Neutrophil (primary cell): ENCODE measurements at regions not wholly inside any gene's neighbourhood (a gene's known extent, or its start where the extent isn't known, plus 50 kb on each side); places are given as distances from the start of the nearest gene placed in this dataset.

Source experiments
- H3K27ac ChIP-seq: fragments of 200-600 bp; sonication (generic); 2 replicates; pipeline ENCODE4 v1.5.1; 2016; ENCODE audit warnings: mild to moderate bottlenecking, moderate library complexity
- H3K27me3 ChIP-seq: fragments of 200-600 bp; sonication (generic); 2 replicates; pipeline ENCODE4 v1.6.0; 2016; ENCODE audit warnings: mild to moderate bottlenecking
- H3K36me3 ChIP-seq: fragments of 200-600 bp; sonication (generic); 2 replicates; pipeline ENCODE4 v1.5.1; 2017
- H3K4me1 ChIP-seq, 2 experiments: fragments of 200-600 bp in 1 of 2; sonication (generic) in 1 of 2; 1 replicate in 1 of 2; 2 replicates in 1 of 2; pipeline versions ENCODE4 v1.5.1 to v1.6.1; 2013 to 2016; ENCODE audit warnings: low read depth in 1 of 2, low read length in 1 of 2, mild to moderate bottlenecking in 1 of 2, moderate library complexity in 1 of 2; ENCODE audit not compliant: control insufficient read depth in 1 of 2, insufficient read depth in 1 of 2
- H3K4me3 ChIP-seq, 2 experiments: fragments of 200-600 bp in 1 of 2; sonication (generic) in 1 of 2; 1 replicate in 1 of 2; 2 replicates in 1 of 2; pipeline ENCODE4 v1.5.1; 2013 to 2016; ENCODE audit warnings: low read depth in 1 of 2, low read length in 1 of 2, mild to moderate bottlenecking in 1 of 2, moderate library complexity in 1 of 2
- H3K9me3 ChIP-seq: fragments of 200-600 bp; sonication (generic); 2 replicates; pipeline ENCODE4 v1.5.1; 2016
- TF ChIP-seq, protein P1 (sequence below): fragments of 200-600 bp; sonication (generic); IDR thresholded peaks from 2 replicates; pipeline ENCODE4 v1.5.1; 2016; ENCODE audit warnings: antibody characterized with exemption

DNA sequence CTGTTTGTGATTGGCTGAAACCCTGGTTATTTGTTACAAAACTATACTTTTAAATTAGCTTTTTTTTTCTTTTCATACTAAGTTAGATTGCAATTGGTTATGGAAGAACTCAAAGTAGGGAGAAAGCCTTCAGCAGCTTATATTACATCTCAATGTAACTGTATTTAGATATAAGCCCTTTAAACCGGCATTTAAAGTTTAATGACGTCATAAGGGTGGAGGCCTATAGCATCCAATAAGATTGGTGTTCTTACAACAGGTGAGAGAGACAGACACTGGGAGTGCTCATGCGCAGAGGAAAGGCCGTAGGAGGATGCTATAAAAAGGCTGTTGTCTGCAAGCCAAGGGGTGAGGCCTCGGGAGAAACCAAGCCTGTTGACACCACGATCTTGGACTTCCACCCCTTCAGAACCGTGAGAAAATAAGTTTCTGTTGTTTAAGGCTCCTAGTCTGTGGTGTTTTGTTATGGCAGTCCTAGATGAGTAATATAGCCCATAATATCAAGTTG lies 1198.8 kb upstream of the SPRY2 start:
- Histone ChIP-seq H3K27ac (no peak overlapping the region), H3K4me3 (no peak overlapping the region), H3K4me1 (no peaks in the 10 kb centered on the region), H3K9me3 (no peaks in the 10 kb centered on the region), H3K36me3 (no peaks in the 10 kb centered on the region), H3K27me3 (no peaks in the 10 kb centered on the region)
- TF ChIP-seq, protein P1, sequence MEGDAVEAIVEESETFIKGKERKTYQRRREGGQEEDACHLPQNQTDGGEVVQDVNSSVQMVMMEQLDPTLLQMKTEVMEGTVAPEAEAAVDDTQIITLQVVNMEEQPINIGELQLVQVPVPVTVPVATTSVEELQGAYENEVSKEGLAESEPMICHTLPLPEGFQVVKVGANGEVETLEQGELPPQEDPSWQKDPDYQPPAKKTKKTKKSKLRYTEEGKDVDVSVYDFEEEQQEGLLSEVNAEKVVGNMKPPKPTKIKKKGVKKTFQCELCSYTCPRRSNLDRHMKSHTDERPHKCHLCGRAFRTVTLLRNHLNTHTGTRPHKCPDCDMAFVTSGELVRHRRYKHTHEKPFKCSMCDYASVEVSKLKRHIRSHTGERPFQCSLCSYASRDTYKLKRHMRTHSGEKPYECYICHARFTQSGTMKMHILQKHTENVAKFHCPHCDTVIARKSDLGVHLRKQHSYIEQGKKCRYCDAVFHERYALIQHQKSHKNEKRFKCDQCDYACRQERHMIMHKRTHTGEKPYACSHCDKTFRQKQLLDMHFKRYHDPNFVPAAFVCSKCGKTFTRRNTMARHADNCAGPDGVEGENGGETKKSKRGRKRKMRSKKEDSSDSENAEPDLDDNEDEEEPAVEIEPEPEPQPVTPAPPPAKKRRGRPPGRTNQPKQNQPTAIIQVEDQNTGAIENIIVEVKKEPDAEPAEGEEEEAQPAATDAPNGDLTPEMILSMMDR, result no peak

- Histone ChIP-seq H3K9me3 (no peaks in the 10 kb centered on the region), H3K27ac (no peak overlapping the region), H3K27me3 (no peaks in the 10 kb centered on the region), H3K36me3 (no peaks in the 10 kb centered on the region), H3K4me3 (no peak overlapping the region), H3K4me1 (no peaks in the 10 kb centered on the region)
- TF ChIP-seq, protein P1, result no peak
Measured at GRCh38 chr13:81498969-81499368, 1158.0 kb upstream of the SPRY2 start.

- TF ChIP-seq, protein P1, result no peak
- Histone ChIP-seq H3K4me3 (no peak overlapping the region), H3K4me1 (no peaks in the 10 kb centered on the region), H3K27ac (no peak overlapping the region), H3K36me3 (no peaks in the 10 kb centered on the region), H3K9me3 (no peaks in the 10 kb centered on the region), H3K27me3 (no peaks in the 10 kb centered on the region)
Measured at GRCh38 chr13:81493144-81493543, 1152.2 kb upstream of the SPRY2 start.

- Histone ChIP-seq H3K9me3 (no peaks in the 10 kb centered on the region), H3K27ac (no peak overlapping the region), H3K4me1 (no peaks in the 10 kb centered on the region), H3K27me3 (no peaks in the 10 kb centered on the region), H3K4me3 (no peak overlapping the region), H3K36me3 (no peaks in the 10 kb centered on the region)
- TF ChIP-seq, protein P1, result no peak
Measured at GRCh38 chr13:81492449-81492848, 1151.5 kb upstream of the SPRY2 start.

GRCh38 chr13:81488021-81488420 lies 1147.1 kb upstream of the SPRY2 start:
- TF ChIP-seq, protein P1, result no peak
- Histone ChIP-seq H3K36me3 (no peaks in the 10 kb centered on the region), H3K4me1 (no peaks in the 10 kb centered on the region), H3K4me3 (no peak overlapping the region), H3K27ac (no peak overlapping the region), H3K27me3 (no peaks in the 10 kb centered on the region), H3K9me3 (no peaks in the 10 kb centered on the region)

GRCh38 chr13:81487151-81487550 lies 1146.2 kb upstream of the SPRY2 start:
- H3K27me3 ChIP-seq, result no peaks in the 10 kb centered on the region
- H3K27ac ChIP-seq, result no peak overlapping the region
- no peaks in the 10 kb centered on the region for H3K9me3 ChIP-seq
- no peaks in the 10 kb centered on the region for H3K36me3 ChIP-seq
- TF ChIP-seq, protein P1, result no peak
- no peaks in the 10 kb centered on the region for H3K4me1 ChIP-seq
- H3K4me3 ChIP-seq, result no peak overlapping the region
